SU-DHL-6 (cell line): ENCODE measurements at regions not wholly inside any gene's neighbourhood (a gene's known extent, or its start where the extent isn't known, plus 50 kb on each side); places are given as distances from the start of the nearest gene placed in this dataset.

Experiments used
- H2AFZ ChIP-seq: fragments of 200-600 bp; sonication (generic); 2 replicates; pipeline ENCODE4 v1.6.1; 2014; ENCODE audit warnings: low read depth, mild to moderate bottlenecking, moderate library complexity, mixed read lengths, antibody characterized with exemption, low read length; ENCODE audit not compliant: severe bottlenecking
- H3F3A ChIP-seq: fragments of 200-600 bp; shearing (Covaris generic); 2 replicates; pipeline ENCODE4 v1.6.0; 2016; ENCODE audit warnings: antibody characterized with exemption, mild to moderate bottlenecking; ENCODE audit not compliant: insufficient read depth
- H3K27ac ChIP-seq: fragments of 200-600 bp; sonication (generic); 2 replicates; pipeline ENCODE4 v1.5.1; 2016; ENCODE audit warnings: low read depth, mild to moderate bottlenecking, low read length, moderate library complexity, mixed read lengths
- H3K27me3 ChIP-seq: fragments of 200-600 bp; sonication (generic), shearing (Covaris generic); 2 replicates; pipeline ENCODE4 v1.6.0; 2014; ENCODE audit warnings: mild to moderate bottlenecking, low read length
- H3K36me3 ChIP-seq: fragments of 200-600 bp; sonication (generic); 2 replicates; pipeline ENCODE4 v1.6.1; 2014; ENCODE audit warnings: mild to moderate bottlenecking, low read length, mixed read lengths
- H3K4me2 ChIP-seq: fragments of 300-600, 200-600 bp; shearing (Covaris generic), sonication (generic); 2 replicates; pipeline ENCODE4 v1.6.0; 2014; ENCODE audit warnings: low read length, low read depth, mild to moderate bottlenecking; ENCODE audit not compliant: poor library complexity, severe bottlenecking
- H3K4me3 ChIP-seq: fragments of 200-600 bp; sonication (generic); 2 replicates; pipeline ENCODE4 v1.5.1; 2014; ENCODE audit warnings: antibody characterized with exemption, low read length, mild to moderate bottlenecking, mixed read lengths; ENCODE audit not compliant: insufficient read depth, poor library complexity, severe bottlenecking
- H3K79me2 ChIP-seq: fragments of 200-600 bp; sonication (generic); 2 replicates; pipeline ENCODE4 v1.6.1; 2014; ENCODE audit warnings: mild to moderate bottlenecking, low read length, moderate library complexity; ENCODE audit not compliant: insufficient read depth
- H3K9ac ChIP-seq: fragments of 200-600 bp; sonication (generic); 2 replicates; pipeline ENCODE4 v1.7.0; 2014; ENCODE audit warnings: mild to moderate bottlenecking, low read length
- H3K9me2 ChIP-seq: fragments of 200-600 bp; sonication (generic); replicated peaks from 2 replicates; pipeline ENCODE4 v1.6.1; 2014; ENCODE audit warnings: low read length; ENCODE audit not compliant: insufficient read depth
- H3K9me3 ChIP-seq: fragments of 200-600 bp; sonication (generic); 2 replicates; pipeline ENCODE4 v1.6.1; 2014; ENCODE audit warnings: low read length, mixed read lengths; ENCODE audit not compliant: insufficient read depth
- H4K20me1 ChIP-seq: fragments of 200-600 bp; sonication (generic); 2 replicates; pipeline ENCODE4 v1.6.1; 2014; ENCODE audit warnings: low read depth, mild to moderate bottlenecking, antibody characterized with exemption, low read length, moderate library complexity, mixed read lengths
- CTCF ChIP-seq: fragments of 200-600 bp; sonication (generic); IDR thresholded peaks from one replicate; pipeline ENCODE4 v1.5.1; 2017; ENCODE audit warnings: antibody characterized with exemption, mild to moderate bottlenecking, low read length, moderate library complexity; ENCODE audit not compliant: insufficient read depth, poor library complexity, severe bottlenecking
- EZH2phosphoT487 ChIP-seq: fragments of 200-600 bp; sonication (generic), shearing (Covaris generic); conservative IDR thresholded peaks from 2 replicates; pipeline ENCODE4 v1.6.1; 2018; ENCODE audit warnings: mild to moderate bottlenecking, antibody characterized with exemption, low read length, moderate library complexity, mixed read lengths

GRCh38 chr11:122259195-122259821 is 143.3 kb upstream of the BLID start:
- Histone ChIP-seq H4K20me1 (no peaks in the 10 kb centered on the region), H3K9me3 (no peaks in the 10 kb centered on the region), H3K79me2 (no peaks in the 10 kb centered on the region), H3K27me3 (no peaks in the 10 kb centered on the region), H3K4me3 (no peak overlapping the region), H3K4me2 (no peak overlapping the region), H2AFZ (no peak overlapping the region), H3K9ac (no peak overlapping the region), H3F3A (no peaks in the 10 kb centered on the region), H3K9me2 (no peaks in the 10 kb centered on the region), H3K27ac (no peak overlapping the region), H3K36me3 (no peaks in the 10 kb centered on the region)
- no peak for TF ChIP-seq EZH2phosphoT487
- TF ChIP-seq CTCF, result no peak

GRCh38 chr11:122258446-122259194 is 142.6 kb upstream of the BLID start:
- H3K9me2 ChIP-seq, result no peaks in the 10 kb centered on the region
- H3K27me3 ChIP-seq, result no peaks in the 10 kb centered on the region
- H3K79me2 ChIP-seq, result no peaks in the 10 kb centered on the region
- H3K9ac ChIP-seq, result no peak overlapping the region
- no peaks in the 10 kb centered on the region for H3K9me3 ChIP-seq
- no peak overlapping the region for H3K27ac ChIP-seq
- no peak overlapping the region for H2AFZ ChIP-seq
- TF ChIP-seq EZH2phosphoT487, result no peak
- no peak for TF ChIP-seq CTCF
- no peaks in the 10 kb centered on the region for H4K20me1 ChIP-seq
- no peak overlapping the region for H3K4me3 ChIP-seq
- H3F3A ChIP-seq, result no peaks in the 10 kb centered on the region
- H3K36me3 ChIP-seq, result no peaks in the 10 kb centered on the region
- no peak overlapping the region for H3K4me2 ChIP-seq

GRCh38 chr11:122253589-122254231 is 137.7 kb upstream of the BLID start:
- Histone ChIP-seq H3K9ac (no peak overlapping the region), H4K20me1 (no peaks in the 10 kb centered on the region), H3F3A (no peaks in the 10 kb centered on the region), H3K27ac (no peak overlapping the region), H3K4me2 (no peak overlapping the region), H3K9me2 (no peaks in the 10 kb centered on the region), H3K36me3 (no peaks in the 10 kb centered on the region), H3K27me3 (no peaks in the 10 kb centered on the region), H2AFZ (no peak overlapping the region), H3K79me2 (no peaks in the 10 kb centered on the region), H3K4me3 (no peak overlapping the region), H3K9me3 (no peaks in the 10 kb centered on the region)
- TF ChIP-seq CTCF (no peak), EZH2phosphoT487 (no peak)
